ENCODE measurements at regions not wholly inside any gene's neighbourhood (a gene's known extent, or its start where the extent isn't known, plus 50 kb on each side); places are given as distances from the start of the nearest gene placed in this dataset.

- TF ChIP-seq SPI1 (IDR thresholded peaks at IDR 0.05; ENCODE audit: borderline replicate concordance, low read depth) (no peak), CTCF (IDR thresholded peaks at IDR 0.05; ENCODE audit: insufficient read depth, low read length) (no peak), POLR2AphosphoS5 (IDR thresholded peaks at IDR 0.05; ENCODE audit: low read depth) (no peak), REST (IDR thresholded peaks at IDR 0.05; ENCODE audit: insufficient replicate concordance, low read depth) (no peak), GABPA (IDR thresholded peaks at IDR 0.05; ENCODE audit: low read depth) (no peak)
- DNase-seq (ENCODE audit: low read depth in 1 of 2, low spot score in 1 of 2) = no peak
- H3K27ac ChIP-seq (replicated peaks) = no peak overlapping the region
- no peaks in the 10 kb centered on the region for H3K27me3 ChIP-seq (ENCODE audit: insufficient read depth, poor library complexity, severe bottlenecking)
- H3K4me3 ChIP-seq (replicated peaks; ENCODE audit: insufficient read depth, low read length) = no peak overlapping the region
Measured at GRCh38 chr6:119602215-119603178, 252.9 kb upstream of the MAN1A1 start.

GRCh38 chr6:119598883-119599282, 249.3 kb upstream of the MAN1A1 start:
- TF ChIP-seq REST (IDR thresholded peaks at IDR 0.05; ENCODE audit: insufficient replicate concordance, low read depth) (no peak), GABPA (IDR thresholded peaks at IDR 0.05; ENCODE audit: low read depth) (no peak), POLR2AphosphoS5 (IDR thresholded peaks at IDR 0.05; ENCODE audit: low read depth) (no peak), CTCF (IDR thresholded peaks at IDR 0.05; ENCODE audit: insufficient read depth, low read length) (no peak), SPI1 (IDR thresholded peaks at IDR 0.05; ENCODE audit: borderline replicate concordance, low read depth) (no peak)

GRCh38 chr6:119594907-119595306, 245.3 kb upstream of the MAN1A1 start:
- no peak overlapping the region for H3K4me3 ChIP-seq (replicated peaks; ENCODE audit: insufficient read depth, low read length)
- TF ChIP-seq SPI1 (IDR thresholded peaks at IDR 0.05; ENCODE audit: borderline replicate concordance, low read depth) (no peak), POLR2AphosphoS5 (IDR thresholded peaks at IDR 0.05; ENCODE audit: low read depth) (no peak), GABPA (IDR thresholded peaks at IDR 0.05; ENCODE audit: low read depth) (no peak), REST (IDR thresholded peaks at IDR 0.05; ENCODE audit: insufficient replicate concordance, low read depth) (no peak), CTCF (IDR thresholded peaks at IDR 0.05; ENCODE audit: insufficient read depth, low read length) (no peak)
- DNase-seq (ENCODE audit: low read depth in 1 of 2, low spot score in 1 of 2) = no peak
- H3K27me3 ChIP-seq (ENCODE audit: insufficient read depth, poor library complexity, severe bottlenecking) = no peaks in the 10 kb centered on the region
- no peak overlapping the region for H3K27ac ChIP-seq (replicated peaks)

More at GRCh38 chr6:119598883-119599282, 249.3 kb upstream of the MAN1A1 start:
- DNase-seq (ENCODE audit: low read depth in 1 of 2, low spot score in 1 of 2) = no peak
- no peak overlapping the region for H3K4me3 ChIP-seq (replicated peaks; ENCODE audit: insufficient read depth, low read length)
- no peaks in the 10 kb centered on the region for H3K27me3 ChIP-seq (ENCODE audit: insufficient read depth, poor library complexity, severe bottlenecking)
- H3K27ac ChIP-seq (replicated peaks) = no peak overlapping the region

Data from HL-60 (cell line).